Uterus (tissue), 2 donors: ENCODE measurements at regions not wholly inside any gene's neighbourhood (a gene's known extent, or its start where the extent isn't known, plus 50 kb on each side); places are given as distances from the start of the nearest gene placed in this dataset.

Experiments
- POLR2A ChIP-seq, 2 donors: fragments of 450-650 bp; IDR thresholded peaks; one replicate each; pipeline ENCODE4 v1.6.1; 2016; ENCODE audit warnings: antibody characterized with exemption in 2 of 2, mild to moderate bottlenecking in 1 of 2, moderate library complexity in 1 of 2
- TF ChIP-seq, protein P1 (sequence below), 4 experiments: fragments of 200-600 bp in 2 of 4; fragments of 450-650 bp in 2 of 4; sonication (generic) in 2 of 4; IDR thresholded peaks; one replicate each; pipeline ENCODE4 v1.5.1; 2016 to 2019; ENCODE audit warnings: antibody characterized with exemption in 4 of 4, mild to moderate bottlenecking in 2 of 4, moderate library complexity in 1 of 4

DNA sequence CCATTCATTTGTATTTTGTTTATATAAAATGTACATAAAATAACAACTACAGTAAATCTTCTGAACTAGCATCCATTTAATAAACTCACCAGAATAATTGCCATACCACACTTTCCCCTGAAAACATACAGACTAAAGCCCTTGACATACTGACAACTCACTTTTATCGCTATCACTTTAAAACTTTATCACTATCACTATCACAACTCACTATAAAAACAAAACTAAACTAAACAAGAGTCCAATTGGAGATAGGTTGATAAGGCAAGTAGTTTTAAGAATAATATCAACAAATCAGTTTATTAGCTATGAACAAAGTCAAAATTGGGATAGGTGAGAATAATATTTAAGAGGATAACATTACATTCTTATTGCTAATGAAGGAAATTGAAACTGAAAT is 108.9 kb downstream of the SLITRK6 start:
- TF ChIP-seq, protein P1, sequence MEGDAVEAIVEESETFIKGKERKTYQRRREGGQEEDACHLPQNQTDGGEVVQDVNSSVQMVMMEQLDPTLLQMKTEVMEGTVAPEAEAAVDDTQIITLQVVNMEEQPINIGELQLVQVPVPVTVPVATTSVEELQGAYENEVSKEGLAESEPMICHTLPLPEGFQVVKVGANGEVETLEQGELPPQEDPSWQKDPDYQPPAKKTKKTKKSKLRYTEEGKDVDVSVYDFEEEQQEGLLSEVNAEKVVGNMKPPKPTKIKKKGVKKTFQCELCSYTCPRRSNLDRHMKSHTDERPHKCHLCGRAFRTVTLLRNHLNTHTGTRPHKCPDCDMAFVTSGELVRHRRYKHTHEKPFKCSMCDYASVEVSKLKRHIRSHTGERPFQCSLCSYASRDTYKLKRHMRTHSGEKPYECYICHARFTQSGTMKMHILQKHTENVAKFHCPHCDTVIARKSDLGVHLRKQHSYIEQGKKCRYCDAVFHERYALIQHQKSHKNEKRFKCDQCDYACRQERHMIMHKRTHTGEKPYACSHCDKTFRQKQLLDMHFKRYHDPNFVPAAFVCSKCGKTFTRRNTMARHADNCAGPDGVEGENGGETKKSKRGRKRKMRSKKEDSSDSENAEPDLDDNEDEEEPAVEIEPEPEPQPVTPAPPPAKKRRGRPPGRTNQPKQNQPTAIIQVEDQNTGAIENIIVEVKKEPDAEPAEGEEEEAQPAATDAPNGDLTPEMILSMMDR (IDR thresholded peaks at IDR 0.05) = no peak
- TF ChIP-seq POLR2A (IDR thresholded peaks at IDR 0.05) = no peak
